ENCODE measurements at regions not wholly inside any gene's neighbourhood (a gene's known extent, or its start where the extent isn't known, plus 50 kb on each side); places are given as distances from the start of the nearest gene placed in this dataset.

- TF ChIP-seq CTCF (IDR thresholded peaks at IDR 0.05) (no peak), POLR2A (IDR thresholded peaks at IDR 0.05) (no peak)
These were observed 351.4 kb downstream of the MDFIC start for GRCh38 chr7:115273139-115273772.
